CD4-positive, alpha-beta T cell treated with Interleukin-17A for 4 hours (primary cell): ENCODE measurements at regions not wholly inside any gene's neighbourhood (a gene's known extent, or its start where the extent isn't known, plus 50 kb on each side); places are given as distances from the start of the nearest gene placed in this dataset.

Experiments
- DNase-seq: peaks from one replicate; pipeline ENCODE4 v3.0.0-alpha.2; 2020; ENCODE audit warnings: mixed read lengths

DNA sequence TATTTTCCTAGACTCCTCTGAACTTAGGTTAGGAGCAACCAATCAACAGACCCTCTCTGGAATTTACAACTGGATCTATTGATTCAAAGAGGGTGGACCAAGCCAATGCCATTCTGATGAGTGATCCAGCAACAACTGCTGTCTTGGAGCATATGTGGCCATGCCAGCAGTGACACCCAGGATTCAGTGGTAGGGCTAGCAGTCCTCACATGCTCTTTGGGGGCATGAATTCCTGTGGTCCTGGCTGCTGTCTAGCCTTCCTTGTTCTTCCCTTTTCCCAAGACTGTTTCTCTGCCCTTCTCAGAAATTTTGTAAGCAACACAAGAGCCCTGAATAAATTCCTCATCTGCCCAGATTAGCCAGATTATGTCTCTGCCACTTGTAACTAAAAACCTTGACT, 61.5 kb upstream of the GATB start:
- no peak for DNase-seq

DNA sequence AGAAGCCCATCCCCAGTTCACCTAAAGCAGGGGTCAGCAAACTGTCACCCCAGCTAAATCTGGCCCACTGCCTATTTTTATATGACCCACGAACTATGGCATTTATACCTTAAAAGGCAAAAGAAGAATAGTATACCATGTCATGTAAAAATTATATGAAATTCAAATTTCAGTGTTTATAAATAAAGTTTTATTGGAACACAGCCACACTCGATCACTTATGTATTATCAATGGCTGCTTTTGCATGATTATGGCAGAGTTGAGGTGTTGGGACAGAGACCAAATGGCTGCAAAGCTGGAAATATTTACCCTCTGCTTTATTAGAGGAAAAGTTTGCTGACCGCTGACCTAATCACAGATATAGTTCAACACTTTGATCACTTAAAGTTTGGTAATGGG, 59.2 kb upstream of the GATB start:
- no peak for DNase-seq

DNA sequence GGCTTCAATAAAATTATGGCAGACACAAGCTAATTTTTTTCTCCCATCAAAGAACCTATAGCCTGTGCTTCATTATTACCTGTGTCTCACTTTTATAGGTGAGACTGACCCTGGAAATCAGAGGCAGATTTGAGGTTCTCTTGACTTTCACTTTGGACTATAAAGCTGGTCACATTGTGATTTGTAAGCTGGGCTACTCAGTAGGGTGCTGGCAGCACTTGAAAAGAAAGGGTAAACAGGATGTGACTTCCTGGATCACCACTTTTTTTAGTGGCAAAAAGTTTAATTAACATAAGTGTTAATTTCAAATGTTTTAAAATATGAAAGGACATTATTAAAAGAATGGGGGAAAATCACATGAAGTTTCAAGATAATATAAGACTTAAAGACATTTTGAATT, 50.6 kb upstream of the GATB start:
- DNase-seq = no peak
